Skeletal muscle satellite cell (primary cell): ENCODE measurements at regions not wholly inside any gene's neighbourhood (a gene's known extent, or its start where the extent isn't known, plus 50 kb on each side); places are given as distances from the start of the nearest gene placed in this dataset.

Experiments used
- H3K27me3 ChIP-seq: 2 replicates; pipeline ENCODE4 v1.7.0; 2013; ENCODE audit warnings: low read length; ENCODE audit not compliant: control insufficient read depth, insufficient read depth
- H3K36me3 ChIP-seq: 2 replicates; pipeline ENCODE4 v1.7.0; 2013; ENCODE audit warnings: mild to moderate bottlenecking, control low read depth, low read length; ENCODE audit not compliant: insufficient read depth
- H3K4me1 ChIP-seq: 2 replicates; pipeline ENCODE4 v1.7.0; 2013; ENCODE audit warnings: low read length; ENCODE audit not compliant: control insufficient read depth, insufficient read depth
- H3K4me2 ChIP-seq: 2 replicates; pipeline ENCODE4 v1.7.0; 2013; ENCODE audit warnings: mild to moderate bottlenecking, low read length
- H3K4me3 ChIP-seq: 2 replicates; pipeline ENCODE4 v1.7.0; 2013; ENCODE audit warnings: low read length
- H3K9ac ChIP-seq: 2 replicates; pipeline ENCODE4 v1.7.0; 2013; ENCODE audit warnings: mild to moderate bottlenecking, low read depth, low read length, moderate library complexity
- H3K9me3 ChIP-seq: replicated peaks from 2 replicates; pipeline ENCODE4 v1.7.0; 2013; ENCODE audit warnings: mild to moderate bottlenecking, control low read depth, low read length

DNA sequence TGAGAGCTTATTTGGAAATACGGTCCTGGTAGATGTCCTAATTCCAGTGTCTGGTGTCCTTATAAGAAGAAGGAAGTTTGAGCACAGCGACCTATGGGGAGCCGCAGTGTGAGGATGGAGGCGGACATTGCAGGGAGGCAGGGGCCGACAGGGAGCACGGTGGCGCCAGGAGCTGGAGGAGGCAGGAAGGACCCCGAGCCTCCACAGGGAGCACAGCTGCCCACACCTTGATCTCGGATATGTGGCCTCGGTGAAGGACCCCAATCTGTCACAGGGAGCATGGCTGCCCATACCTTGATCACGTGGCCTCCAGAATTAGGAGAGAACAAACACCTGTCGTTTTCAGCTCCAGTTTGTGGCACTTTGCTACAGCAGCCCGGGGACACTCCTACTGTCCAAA lies 461.6 kb upstream of the SALL3 start:
- H3K4me3 ChIP-seq = no peak overlapping the region
- H3K9me3 ChIP-seq = peaks cover 16% of the 10 kb centered on the region
- no peaks in the 10 kb centered on the region for H3K27me3 ChIP-seq
- no peak overlapping the region for H3K4me2 ChIP-seq
- H3K9ac ChIP-seq = no peak overlapping the region
- H3K36me3 ChIP-seq = no peaks in the 10 kb centered on the region
- H3K4me1 ChIP-seq = no peaks in the 10 kb centered on the region

GRCh38 chr18:78518805-78519204 lies 460.8 kb upstream of the SALL3 start:
- Histone ChIP-seq H3K4me3 (no peak overlapping the region), H3K4me2 (no peak overlapping the region), H3K36me3 (no peaks in the 10 kb centered on the region), H3K9ac (no peak overlapping the region), H3K4me1 (no peaks in the 10 kb centered on the region), H3K9me3 (peaks cover 21% of the 10 kb centered on the region), H3K27me3 (no peaks in the 10 kb centered on the region)

DNA sequence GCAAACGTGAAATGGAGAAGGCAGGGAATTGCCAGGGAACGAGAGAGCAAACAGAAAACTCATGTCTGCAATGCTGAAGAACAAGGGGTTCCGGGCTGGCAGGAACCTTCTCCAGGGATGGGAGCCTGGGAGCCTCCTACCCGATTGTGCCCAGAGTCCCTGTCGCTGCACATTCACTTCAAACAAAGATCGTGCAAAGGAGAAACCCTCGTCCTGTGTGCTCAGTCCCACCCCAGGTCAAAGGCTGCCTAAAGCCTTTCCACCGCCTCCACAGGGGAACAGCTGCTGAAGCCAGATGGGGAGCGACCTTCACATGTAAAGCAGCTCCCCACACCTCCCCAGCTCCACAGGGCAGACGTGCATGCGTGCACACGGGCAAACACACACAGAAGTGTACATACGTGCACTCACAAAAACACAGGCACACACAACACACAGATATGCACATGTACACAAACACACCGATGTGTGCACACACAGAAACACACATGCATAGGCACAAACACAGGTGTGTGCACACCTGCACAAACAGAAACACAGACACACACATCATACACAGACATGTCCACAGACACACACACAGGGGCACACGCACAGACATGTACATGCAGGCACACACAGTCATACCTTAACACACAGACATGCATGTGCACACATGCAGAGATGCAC lies 460.1 kb upstream of the SALL3 start:
- H3K27me3 ChIP-seq = no peaks in the 10 kb centered on the region
- H3K4me3 ChIP-seq = no peak overlapping the region
- no peak overlapping the region for H3K9ac ChIP-seq
- H3K4me1 ChIP-seq = no peaks in the 10 kb centered on the region
- no peaks in the 10 kb centered on the region for H3K36me3 ChIP-seq
- peaks cover 21% of the 10 kb centered on the region for H3K9me3 ChIP-seq
- no peak overlapping the region for H3K4me2 ChIP-seq

DNA sequence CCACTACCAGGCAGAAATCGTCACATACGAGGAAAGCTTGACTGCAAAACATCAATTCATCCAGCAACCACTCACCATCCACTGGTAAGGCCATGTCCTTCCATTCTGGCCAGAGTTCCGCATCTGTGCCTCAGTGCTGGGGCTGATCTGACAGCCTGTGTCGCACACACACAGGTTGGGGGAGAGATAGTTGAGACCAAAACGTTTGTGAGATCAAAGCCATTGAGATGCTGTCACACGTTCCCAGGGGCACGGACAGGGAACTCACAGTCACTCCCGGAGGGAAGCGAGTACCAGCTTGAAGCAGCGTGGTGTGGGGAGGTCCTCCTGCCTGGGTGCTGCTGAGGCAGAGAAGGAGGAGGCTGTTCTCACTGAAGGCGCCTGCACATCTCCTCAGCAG lies 458.5 kb upstream of the SALL3 start:
- no peak overlapping the region for H3K9ac ChIP-seq
- no peak overlapping the region for H3K4me2 ChIP-seq
- no peak overlapping the region for H3K4me3 ChIP-seq
- H3K27me3 ChIP-seq = no peaks in the 10 kb centered on the region
- peaks cover 21% of the 10 kb centered on the region for H3K9me3 ChIP-seq
- H3K36me3 ChIP-seq = no peaks in the 10 kb centered on the region
- no peaks in the 10 kb centered on the region for H3K4me1 ChIP-seq

GRCh38 chr18:78521744-78522143 lies 457.9 kb upstream of the SALL3 start:
- no peak overlapping the region for H3K9ac ChIP-seq

GRCh38 chr18:78522507-78522906 lies 457.1 kb upstream of the SALL3 start:
- Histone ChIP-seq H3K27me3 (no peaks in the 10 kb centered on the region), H3K4me3 (no peak overlapping the region), H3K4me1 (no peaks in the 10 kb centered on the region), H3K9me3 (peaks cover 26% of the 10 kb centered on the region), H3K4me2 (no peak overlapping the region), H3K9ac (no peak overlapping the region), H3K36me3 (no peaks in the 10 kb centered on the region)

More at GRCh38 chr18:78521744-78522143, 457.9 kb upstream of the SALL3 start:
- H3K36me3 ChIP-seq = no peaks in the 10 kb centered on the region
- H3K4me2 ChIP-seq = no peak overlapping the region
- peaks cover 21% of the 10 kb centered on the region for H3K9me3 ChIP-seq
- H3K4me3 ChIP-seq = no peak overlapping the region
- H3K4me1 ChIP-seq = no peaks in the 10 kb centered on the region
- H3K27me3 ChIP-seq = no peaks in the 10 kb centered on the region

GRCh38 chr18:78523850-78524249 lies 455.8 kb upstream of the SALL3 start:
- Histone ChIP-seq H3K4me2 (no peak overlapping the region), H3K27me3 (no peaks in the 10 kb centered on the region), H3K9ac (no peak overlapping the region), H3K36me3 (no peaks in the 10 kb centered on the region), H3K4me3 (no peak overlapping the region), H3K9me3 (peaks cover 28% of the 10 kb centered on the region), H3K4me1 (no peaks in the 10 kb centered on the region)

- Histone ChIP-seq H3K36me3 (no peaks in the 10 kb centered on the region), H3K4me3 (no peak overlapping the region), H3K9me3 (peaks cover 22% of the 10 kb centered on the region), H3K9ac (no peak overlapping the region), H3K4me2 (no peak overlapping the region), H3K4me1 (no peaks in the 10 kb centered on the region), H3K27me3 (no peaks in the 10 kb centered on the region)
These were observed 454.1 kb upstream of the SALL3 start for GRCh38 chr18:78525366-78526111.

DNA sequence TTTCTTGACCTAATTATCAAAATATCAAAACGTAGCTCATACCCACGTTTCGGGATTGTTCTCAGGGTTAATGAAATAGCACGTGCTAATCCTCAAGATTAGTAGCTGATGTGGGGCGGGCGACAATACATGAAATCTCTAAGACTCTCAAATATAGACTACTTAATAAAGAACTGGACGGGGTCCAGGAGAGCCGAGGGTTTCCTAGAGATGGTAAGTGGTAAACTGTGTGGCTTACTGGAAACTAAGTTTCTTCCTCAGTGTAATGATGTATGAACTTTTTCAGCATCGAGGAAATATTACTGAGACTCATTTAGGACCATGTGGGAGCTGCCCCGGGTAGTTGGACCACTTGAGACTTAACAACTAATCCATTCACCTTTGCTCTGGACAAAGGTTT lies 453.3 kb upstream of the SALL3 start:
- H3K4me2 ChIP-seq = no peak overlapping the region

GRCh38 chr18:78526923-78527711 lies 452.5 kb upstream of the SALL3 start:
- Histone ChIP-seq H3K9ac (no peak overlapping the region), H3K36me3 (no peaks in the 10 kb centered on the region), H3K27me3 (no peaks in the 10 kb centered on the region), H3K4me3 (no peak overlapping the region), H3K4me1 (no peaks in the 10 kb centered on the region), H3K9me3 (peaks cover 17% of the 10 kb centered on the region), H3K4me2 (no peak overlapping the region)

More for the DNA sequence above, 453.3 kb upstream of the SALL3 start:
- no peak overlapping the region for H3K4me3 ChIP-seq
- peaks cover 17% of the 10 kb centered on the region for H3K9me3 ChIP-seq
- no peaks in the 10 kb centered on the region for H3K4me1 ChIP-seq
- H3K27me3 ChIP-seq = no peaks in the 10 kb centered on the region
- no peaks in the 10 kb centered on the region for H3K36me3 ChIP-seq
- no peak overlapping the region for H3K9ac ChIP-seq

GRCh38 chr18:78527984-78528383 lies 451.6 kb upstream of the SALL3 start:
- H3K27me3 ChIP-seq = no peaks in the 10 kb centered on the region
- H3K4me1 ChIP-seq = no peaks in the 10 kb centered on the region
- no peak overlapping the region for H3K4me3 ChIP-seq
- H3K36me3 ChIP-seq = no peaks in the 10 kb centered on the region
- no peak overlapping the region for H3K4me2 ChIP-seq
- no peak overlapping the region for H3K9ac ChIP-seq
- H3K9me3 ChIP-seq = peaks cover 14% of the 10 kb centered on the region
